Stimulated activated CD8-positive, alpha-beta memory T cell treated with anti-CD3 and anti-CD28 coated beads, Interleukin-7, amount 100 ng/mL, for 24 hours (primary cell): ENCODE measurements at regions not wholly inside any gene's neighbourhood (a gene's known extent, or its start where the extent isn't known, plus 50 kb on each side); places are given as distances from the start of the nearest gene placed in this dataset.
"Not testable (repeated sequence)": the region's sequence is repeated elsewhere in the genome, so short reads cannot be mapped to it uniquely, and the experiment has no call there.

Source experiments
- DNase-seq: peaks from one replicate; pipeline ENCODE4 v3.0.0-alpha.2; 2020; ENCODE audit warnings: low read depth

- DNase-seq = no peak
Measured at GRCh38 chr5:99437986-99438385, 509.2 kb upstream of the CHD1 start.

- not testable (repeated sequence) for DNase-seq
Measured at GRCh38 chr5:99423396-99423795, 494.6 kb upstream of the CHD1 start.

- DNase-seq = not testable (repeated sequence)
Measured at GRCh38 chr5:99418640-99419039, 489.8 kb upstream of the CHD1 start.

- not testable (repeated sequence) for DNase-seq
Measured at GRCh38 chr5:99410386-99410785, 481.6 kb upstream of the CHD1 start.

- DNase-seq = not testable (repeated sequence)
Measured at GRCh38 chr5:99404764-99405302, 476.0 kb upstream of the CHD1 start.

GRCh38 chr5:99400571-99400970 is 471.8 kb upstream of the CHD1 start:
- DNase-seq = not testable (repeated sequence)

- DNase-seq = no peak
Measured at GRCh38 chr5:99398976-99399375, 470.2 kb upstream of the CHD1 start.

- DNase-seq = no peak
Measured at GRCh38 chr5:99386406-99387077, 457.7 kb upstream of the CHD1 start.

GRCh38 chr5:99379187-99379586 is 450.4 kb upstream of the CHD1 start:
- DNase-seq = no peak

- DNase-seq = no peak
Measured at GRCh38 chr5:99378443-99378842, 449.6 kb upstream of the CHD1 start.

- no peak for DNase-seq
Measured at GRCh38 chr5:99369797-99370593, 441.2 kb upstream of the CHD1 start.

- DNase-seq = no peak
Measured at GRCh38 chr5:99368726-99369125, 439.9 kb upstream of the CHD1 start.

- no peak for DNase-seq
Measured at GRCh38 chr5:99355881-99356280, 427.1 kb upstream of the CHD1 start.

GRCh38 chr5:99349787-99350186 is 421.0 kb upstream of the CHD1 start:
- no peak for DNase-seq

GRCh38 chr5:99348597-99348996 is 419.8 kb upstream of the CHD1 start:
- DNase-seq = no peak

GRCh38 chr5:99339758-99340157 is 411.0 kb upstream of the CHD1 start:
- not testable (repeated sequence) for DNase-seq

GRCh38 chr5:99334936-99335335 is 406.1 kb upstream of the CHD1 start:
- no peak for DNase-seq

GRCh38 chr5:99331061-99331460 is 402.3 kb upstream of the CHD1 start:
- DNase-seq = no peak

GRCh38 chr5:99320436-99320835 is 391.6 kb upstream of the CHD1 start:
- DNase-seq = no peak

- no peak for DNase-seq
Measured at GRCh38 chr5:99317136-99317535, 388.3 kb upstream of the CHD1 start.

- DNase-seq = no peak
Measured at GRCh38 chr5:99316484-99316883, 387.7 kb upstream of the CHD1 start.

- no peak for DNase-seq
Measured at GRCh38 chr5:99315413-99316183, 386.8 kb upstream of the CHD1 start.

GRCh38 chr5:99314721-99315120 is 385.9 kb upstream of the CHD1 start:
- no peak for DNase-seq
